DOHH2 (cell line): ENCODE measurements at regions not wholly inside any gene's neighbourhood (a gene's known extent, or its start where the extent isn't known, plus 50 kb on each side); places are given as distances from the start of the nearest gene placed in this dataset.

Experiments
- CTCF ChIP-seq: fragments of 200-600 bp; sonication (generic); IDR thresholded peaks from one replicate; pipeline ENCODE4 v1.5.1; 2014; ENCODE audit warnings: antibody characterized with exemption, mild to moderate bottlenecking, low read depth, low read length; ENCODE audit not compliant: poor library complexity, severe bottlenecking
- EZH2phosphoT487 ChIP-seq: fragments of 200-600 bp; sonication (generic); IDR thresholded peaks from 2 replicates; pipeline ENCODE4 v1.6.1; 2017; ENCODE audit warnings: borderline replicate concordance, mild to moderate bottlenecking, antibody characterized with exemption, low read length, moderate library complexity, mixed read lengths

GRCh38 chr10:130401860-130402765, 265.9 kb downstream of the GLRX3 start:
- TF ChIP-seq CTCF = no peak
- TF ChIP-seq EZH2phosphoT487 = no peak
